Astrocyte (in vitro differentiated cells and primary cell): ENCODE measurements at regions not wholly inside any gene's neighbourhood (a gene's known extent, or its start where the extent isn't known, plus 50 kb on each side); places are given as distances from the start of the nearest gene placed in this dataset.

Experiments used
- DNase-seq: peaks from one replicate; pipeline ENCODE4 v3.0.0-alpha.2; 2010; ENCODE audit warnings: low read depth
- FAIRE-seq: peaks from 2 replicates; lab custom pipeline; 2011; peaks lifted over from hg19 to GRCh38; lab: Jason Lieb, UNC
- H2AFZ ChIP-seq: 2 replicates; pipeline ENCODE4 v1.6.0; 2012; ENCODE audit warnings: low read depth, low read length, inconsistent platforms
- H3K27ac ChIP-seq: 2 replicates; pipeline ENCODE4 v1.5.1; 2011; ENCODE audit warnings: low read depth, low read length, inconsistent platforms
- H3K27me3 ChIP-seq: 2 replicates; pipeline ENCODE4 v1.6.0; 2011; ENCODE audit warnings: low read length, inconsistent platforms; ENCODE audit not compliant: insufficient read depth
- H3K36me3 ChIP-seq: 2 replicates; pipeline ENCODE4 v1.5.1; 2011; ENCODE audit warnings: low read length, inconsistent platforms; ENCODE audit not compliant: insufficient read depth
- H3K4me1 ChIP-seq: 2 replicates; pipeline ENCODE4 v1.5.1; 2011; ENCODE audit warnings: low read length, inconsistent platforms; ENCODE audit not compliant: insufficient read depth
- H3K4me2 ChIP-seq: 2 replicates; pipeline ENCODE4 v1.6.0; 2012; ENCODE audit warnings: low read length, inconsistent platforms
- H3K4me3 ChIP-seq: 2 replicates; pipeline ENCODE4 v1.5.1; 2011; ENCODE audit warnings: low read depth, mild to moderate bottlenecking, low read length, inconsistent platforms; ENCODE audit not compliant: insufficient read depth
- H3K79me2 ChIP-seq: 2 replicates; pipeline ENCODE4 v1.6.0; 2012; ENCODE audit warnings: mild to moderate bottlenecking, low read length, inconsistent platforms; ENCODE audit not compliant: insufficient read depth
- H3K9ac ChIP-seq: 2 replicates; pipeline ENCODE4 v1.6.0; 2012; ENCODE audit warnings: mild to moderate bottlenecking, low read length, inconsistent platforms
- H3K9me3 ChIP-seq: 2 replicates; pipeline ENCODE4 v1.5.1; 2012; ENCODE audit warnings: low read depth, mild to moderate bottlenecking, low read length, inconsistent platforms; ENCODE audit not compliant: insufficient read depth
- H4K20me1 ChIP-seq: 2 replicates; pipeline ENCODE4 v1.6.0; 2012; ENCODE audit warnings: low read length, inconsistent platforms; ENCODE audit not compliant: insufficient read depth
- H3K27ac Mint-ChIP-seq: one replicate; pipeline ENCODE4 v1.8.0; 2021; ENCODE audit warnings: mild to moderate bottlenecking, mixed read lengths; ENCODE audit not compliant: unreplicated experiment
- H3K27me3 Mint-ChIP-seq: one replicate; pipeline ENCODE4 v1.8.0; 2021; ENCODE audit warnings: low read depth, mixed read lengths; ENCODE audit not compliant: unreplicated experiment
- H3K36me3 Mint-ChIP-seq: one replicate; pipeline ENCODE4 v1.8.0; 2021; ENCODE audit warnings: low read depth, mixed read lengths; ENCODE audit not compliant: unreplicated experiment
- H3K4me1 Mint-ChIP-seq: one replicate; pipeline ENCODE4 v1.8.0; 2021; ENCODE audit warnings: low read depth, mixed read lengths; ENCODE audit not compliant: unreplicated experiment
- H3K4me3 Mint-ChIP-seq: one replicate; pipeline ENCODE4 v1.8.0; 2021; ENCODE audit warnings: mild to moderate bottlenecking, moderate library complexity, mixed read lengths; ENCODE audit not compliant: unreplicated experiment
- H3K9me3 Mint-ChIP-seq: one replicate; pipeline ENCODE4 v1.8.0; 2021; ENCODE audit warnings: mild to moderate bottlenecking, mixed read lengths; ENCODE audit not compliant: unreplicated experiment
- CTCF ChIP-seq: IDR thresholded peaks from 2 replicates; pipeline ENCODE4 v1.5.1; 2011; ENCODE audit warnings: low read depth, mild to moderate bottlenecking, inconsistent platforms, low read length, moderate library complexity; ENCODE audit not compliant: insufficient read depth
- EZH2 ChIP-seq: IDR thresholded peaks from 2 replicates; pipeline ENCODE4 v1.6.1; 2012; ENCODE audit warnings: mild to moderate bottlenecking, low read length, inconsistent platforms; ENCODE audit not compliant: insufficient read depth

GRCh38 chr18:54716586-54716985 is 111.7 kb upstream of the RAB27B start:
- H3K4me2 ChIP-seq: no peak overlapping the region
- Mint-ChIP-seq H3K36me3 (no peaks in the 10 kb centered on the region), H3K4me1 (peaks cover 7% of the 10 kb centered on the region), H3K27ac (no peak overlapping the region), H3K9me3 (no peaks in the 10 kb centered on the region), H3K27me3 (no peaks in the 10 kb centered on the region), H3K4me3 (no peak overlapping the region)
- H3K4me1 ChIP-seq: peaks cover 10% of the 10 kb centered on the region
- no peak overlapping the region for H3K9ac ChIP-seq
- H3K27me3 ChIP-seq: no peaks in the 10 kb centered on the region
- TF ChIP-seq CTCF: no peak
- TF ChIP-seq EZH2: no peak
- H3K27ac ChIP-seq: no peak overlapping the region
- no peak overlapping the region for H2AFZ ChIP-seq
- no peaks in the 10 kb centered on the region for H3K79me2 ChIP-seq
- no peak for FAIRE-seq
- H3K9me3 ChIP-seq: no peaks in the 10 kb centered on the region
- no peaks in the 10 kb centered on the region for H3K36me3 ChIP-seq
- no peak overlapping the region for H3K4me3 ChIP-seq
- no peaks in the 10 kb centered on the region for H4K20me1 ChIP-seq
- no peak for DNase-seq

- Histone ChIP-seq H2AFZ (peak overlapping the region; percentile 76), H4K20me1 (no peaks in the 10 kb centered on the region), H3K4me3 (peak overlapping the region; percentile 40), H3K4me1 (peaks cover 5% of the 10 kb centered on the region), H3K27me3 (no peaks in the 10 kb centered on the region), H3K27ac (no peak overlapping the region), H3K9ac (peak overlapping the region; percentile 18), H3K9me3 (no peaks in the 10 kb centered on the region), H3K4me2 (peak overlapping the region; percentile 75), H3K79me2 (no peaks in the 10 kb centered on the region), H3K36me3 (no peaks in the 10 kb centered on the region)
- H3K9me3 Mint-ChIP-seq: no peaks in the 10 kb centered on the region
- H3K27ac Mint-ChIP-seq: no peak overlapping the region
- no peak for TF ChIP-seq EZH2
- no peak for TF ChIP-seq CTCF
- H3K27me3 Mint-ChIP-seq: no peaks in the 10 kb centered on the region
- no peak overlapping the region for H3K4me3 Mint-ChIP-seq
- H3K36me3 Mint-ChIP-seq: no peaks in the 10 kb centered on the region
- DNase-seq (peak; percentile 35), FAIRE-seq (no peak)
- H3K4me1 Mint-ChIP-seq: peaks cover 7% of the 10 kb centered on the region
These were observed 110.4 kb upstream of the RAB27B start for GRCh38 chr18:54717673-54718407.

- no peak overlapping the region for H3K27ac Mint-ChIP-seq
- H3K9me3 ChIP-seq: no peaks in the 10 kb centered on the region
- no peaks in the 10 kb centered on the region for H3K36me3 Mint-ChIP-seq
- no peaks in the 10 kb centered on the region for H3K36me3 ChIP-seq
- H3K9me3 Mint-ChIP-seq: no peaks in the 10 kb centered on the region
- no peaks in the 10 kb centered on the region for H3K27me3 ChIP-seq
- H3K27ac ChIP-seq: no peak overlapping the region
- no peak overlapping the region for H3K4me3 Mint-ChIP-seq
- H3K4me2 ChIP-seq: peak overlapping the region; percentile 75
- no peak for TF ChIP-seq EZH2
- TF ChIP-seq CTCF: no peak
- peak overlapping the region; percentile 18 for H3K9ac ChIP-seq
- no peaks in the 10 kb centered on the region for H3K27me3 Mint-ChIP-seq
- no peaks in the 10 kb centered on the region for H3K79me2 ChIP-seq
- H3K4me1 Mint-ChIP-seq: peaks cover 7% of the 10 kb centered on the region
- H3K4me1 ChIP-seq: peaks cover 3% of the 10 kb centered on the region
- no peak for FAIRE-seq
- no peak overlapping the region for H2AFZ ChIP-seq
- no peaks in the 10 kb centered on the region for H4K20me1 ChIP-seq
- DNase-seq: no peak
- H3K4me3 ChIP-seq: no peak overlapping the region
These were observed 109.9 kb upstream of the RAB27B start for GRCh38 chr18:54718408-54718773.
